ENCODE measurements at regions not wholly inside any gene's neighbourhood (a gene's known extent, or its start where the extent isn't known, plus 50 kb on each side); places are given as distances from the start of the nearest gene placed in this dataset.

DNA sequence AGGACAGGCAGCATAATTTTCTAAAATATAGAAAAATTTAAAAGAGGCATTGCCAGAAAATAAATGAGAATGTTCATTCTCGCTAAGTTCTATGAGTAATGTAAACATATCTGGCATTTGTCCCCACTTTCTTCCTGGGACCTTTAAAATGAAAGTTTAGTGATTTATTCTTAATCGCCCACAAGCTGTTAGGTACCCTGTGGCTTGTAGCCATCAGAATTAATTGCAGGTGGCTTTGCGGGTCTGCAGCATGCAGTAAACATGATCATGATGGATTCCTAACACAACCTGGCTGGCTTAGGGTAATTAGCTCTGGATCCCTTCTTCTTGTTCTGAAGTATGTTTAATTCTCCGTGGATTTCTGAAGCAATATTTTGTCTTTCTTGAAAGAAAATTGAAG, 103.5 kb upstream of the FRMD6 start:
- no peak for DNase-seq (ENCODE audit: low read depth, low spot score)
- no peak overlapping the region for H3K9ac ChIP-seq (ENCODE audit: insufficient read length)
- no peaks in the 10 kb centered on the region for H3K36me3 ChIP-seq (ENCODE audit: insufficient read depth, low read length)
- no peak for TF ChIP-seq POLR2AphosphoS5 (IDR thresholded peaks at IDR 0.05; ENCODE audit: borderline replicate concordance, low read depth, low read length)
- TF ChIP-seq EZH2 (IDR thresholded peaks at IDR 0.05): no peak
- TF ChIP-seq FOXP2 (optimal IDR thresholded peaks at IDR 0.05; ENCODE audit: control extremely low read depth, extremely low read length, insufficient read depth): no peak
- H3K4me3 ChIP-seq: no peak overlapping the region
- H3K27ac ChIP-seq: no peak overlapping the region
- H3K9me3 ChIP-seq (ENCODE audit: low read depth, low read length): no peaks in the 10 kb centered on the region

DNA sequence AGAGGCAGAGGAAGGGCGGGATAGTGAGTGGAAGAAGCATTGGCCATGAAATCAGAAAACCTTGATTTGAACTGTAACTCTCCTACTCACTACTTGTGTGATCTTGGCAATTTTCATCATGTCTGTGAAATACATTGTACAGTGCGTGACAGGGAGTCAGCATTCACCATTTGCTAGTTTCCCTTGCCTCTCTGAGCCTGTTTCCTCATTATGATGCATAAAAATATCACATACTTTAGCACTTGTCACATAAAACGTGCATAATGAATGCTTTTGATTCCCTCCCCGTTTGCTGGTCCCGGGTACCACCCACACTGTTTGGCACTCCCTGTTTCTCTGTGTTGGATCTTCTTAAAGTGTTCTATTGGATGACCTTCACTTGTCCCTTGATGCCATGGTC, 101.1 kb upstream of the FRMD6 start:
- H3K9ac ChIP-seq (ENCODE audit: insufficient read length): no peak overlapping the region
- no peak overlapping the region for H3K27ac ChIP-seq
- H3K9me3 ChIP-seq (ENCODE audit: low read depth, low read length): no peaks in the 10 kb centered on the region
- TF ChIP-seq FOXP2 (optimal IDR thresholded peaks at IDR 0.05; ENCODE audit: control extremely low read depth, extremely low read length, insufficient read depth) (no peak), EZH2 (IDR thresholded peaks at IDR 0.05) (no peak), POLR2AphosphoS5 (IDR thresholded peaks at IDR 0.05; ENCODE audit: borderline replicate concordance, low read depth, low read length) (no peak)
- DNase-seq (ENCODE audit: low read depth, low spot score): no peak
- H3K4me3 ChIP-seq: no peak overlapping the region
- H3K36me3 ChIP-seq (ENCODE audit: insufficient read depth, low read length): no peaks in the 10 kb centered on the region

DNA sequence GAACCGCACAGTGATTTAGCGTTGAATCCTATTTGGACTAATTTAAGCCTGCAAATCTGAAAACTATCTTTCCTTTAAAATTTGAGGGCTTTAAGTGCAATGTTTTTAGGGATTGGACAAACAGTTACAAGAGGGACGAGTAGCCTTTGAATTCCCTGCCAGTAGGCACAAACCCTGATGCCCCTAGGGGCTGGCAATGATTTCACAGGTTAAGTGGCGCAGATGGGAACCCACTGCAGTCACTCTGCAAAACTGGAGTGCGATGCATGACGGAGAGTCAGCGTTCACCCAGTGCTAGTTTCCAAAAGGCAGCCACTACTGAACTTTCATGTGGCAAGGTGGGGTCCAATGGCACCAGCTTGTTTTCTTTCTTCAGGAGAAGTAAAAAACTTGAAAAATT, 99.4 kb upstream of the FRMD6 start:
- Histone ChIP-seq H3K4me3 (no peak overlapping the region), H3K27ac (no peak overlapping the region), H3K36me3 (ENCODE audit: insufficient read depth, low read length) (no peaks in the 10 kb centered on the region), H3K9ac (ENCODE audit: insufficient read length) (no peak overlapping the region), H3K9me3 (ENCODE audit: low read depth, low read length) (no peaks in the 10 kb centered on the region)
- TF ChIP-seq EZH2 (IDR thresholded peaks at IDR 0.05) (no peak), POLR2AphosphoS5 (IDR thresholded peaks at IDR 0.05; ENCODE audit: borderline replicate concordance, low read depth, low read length) (no peak), FOXP2 (optimal IDR thresholded peaks at IDR 0.05; ENCODE audit: control extremely low read depth, extremely low read length, insufficient read depth) (no peak)
- no peak for DNase-seq (ENCODE audit: low read depth, low spot score)

DNA sequence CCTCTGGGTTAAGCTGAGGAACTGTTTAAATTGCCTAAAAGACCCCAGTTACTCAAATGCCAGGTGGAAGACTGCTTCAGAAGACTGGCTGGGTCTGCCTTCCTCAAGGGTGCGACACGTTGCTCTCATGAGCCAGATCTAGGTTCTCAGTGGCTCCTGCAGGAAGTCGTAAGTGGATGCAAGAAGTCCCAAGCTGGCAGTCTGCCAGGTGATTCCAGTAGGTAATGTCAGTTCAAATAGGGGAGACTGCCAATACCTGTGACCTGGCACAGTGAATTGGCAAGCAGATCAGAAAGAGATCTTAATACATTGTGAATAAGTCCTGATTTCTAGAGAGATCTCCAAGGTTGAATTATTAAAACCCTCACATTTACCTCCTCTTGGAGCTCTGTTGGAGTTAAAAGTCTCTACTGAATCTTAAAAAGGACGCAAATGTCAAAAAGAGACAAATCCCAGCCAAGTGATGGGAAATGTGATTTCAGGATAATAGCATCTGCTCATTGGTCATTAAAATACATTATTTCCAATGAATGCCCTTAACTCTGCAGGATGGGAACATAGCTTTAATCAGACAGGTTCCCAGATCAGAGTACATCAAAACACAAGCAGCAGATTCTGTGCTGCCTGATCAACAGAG, 98.8 kb upstream of the FRMD6 start:
- no peak for TF ChIP-seq EZH2 (IDR thresholded peaks at IDR 0.05)
- no peak for TF ChIP-seq POLR2AphosphoS5 (IDR thresholded peaks at IDR 0.05; ENCODE audit: borderline replicate concordance, low read depth, low read length)
- no peak for TF ChIP-seq FOXP2 (optimal IDR thresholded peaks at IDR 0.05; ENCODE audit: control extremely low read depth, extremely low read length, insufficient read depth)
- H3K4me3 ChIP-seq: no peak overlapping the region
- H3K9me3 ChIP-seq (ENCODE audit: low read depth, low read length): no peaks in the 10 kb centered on the region
- no peaks in the 10 kb centered on the region for H3K36me3 ChIP-seq (ENCODE audit: insufficient read depth, low read length)
- no peak overlapping the region for H3K9ac ChIP-seq (ENCODE audit: insufficient read length)
- no peak for DNase-seq (ENCODE audit: low read depth, low spot score)
- H3K27ac ChIP-seq: no peak overlapping the region

DNA sequence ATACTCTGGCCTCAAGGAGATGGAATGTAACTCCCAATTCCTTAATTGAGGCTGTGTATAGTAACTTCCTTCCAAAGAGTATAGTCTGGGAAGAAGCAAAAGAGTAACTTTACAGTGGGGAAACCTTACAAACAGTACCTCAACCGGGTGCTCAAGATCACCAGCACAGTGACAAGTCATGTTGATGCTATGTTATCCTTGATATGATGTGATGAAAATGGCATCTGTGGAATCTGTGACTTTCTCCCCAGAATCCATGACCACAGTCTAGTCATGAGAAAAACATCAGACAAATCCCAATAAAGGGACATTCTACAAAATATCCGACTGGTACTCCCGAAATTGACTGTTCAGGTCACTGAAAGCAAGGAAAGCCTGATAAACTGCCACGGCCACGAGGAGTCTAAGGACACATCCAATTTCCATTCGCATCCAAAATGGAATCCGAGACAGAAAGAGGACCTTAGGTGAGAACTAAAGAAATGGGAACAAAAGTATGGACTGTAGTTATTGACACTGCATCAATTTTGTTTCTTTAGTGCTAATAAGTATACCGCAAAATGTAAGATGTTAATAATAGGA, 97.3 kb upstream of the FRMD6 start:
- Histone ChIP-seq H3K36me3 (ENCODE audit: insufficient read depth, low read length) (no peaks in the 10 kb centered on the region), H3K9me3 (ENCODE audit: low read depth, low read length) (no peaks in the 10 kb centered on the region), H3K9ac (ENCODE audit: insufficient read length) (no peak overlapping the region), H3K4me3 (no peak overlapping the region), H3K27ac (no peak overlapping the region)
- TF ChIP-seq FOXP2 (optimal IDR thresholded peaks at IDR 0.05; ENCODE audit: control extremely low read depth, extremely low read length, insufficient read depth): no peak
- no peak for TF ChIP-seq POLR2AphosphoS5 (IDR thresholded peaks at IDR 0.05; ENCODE audit: borderline replicate concordance, low read depth, low read length)
- TF ChIP-seq EZH2 (IDR thresholded peaks at IDR 0.05): no peak
- DNase-seq (ENCODE audit: low read depth, low spot score): no peak

DNA sequence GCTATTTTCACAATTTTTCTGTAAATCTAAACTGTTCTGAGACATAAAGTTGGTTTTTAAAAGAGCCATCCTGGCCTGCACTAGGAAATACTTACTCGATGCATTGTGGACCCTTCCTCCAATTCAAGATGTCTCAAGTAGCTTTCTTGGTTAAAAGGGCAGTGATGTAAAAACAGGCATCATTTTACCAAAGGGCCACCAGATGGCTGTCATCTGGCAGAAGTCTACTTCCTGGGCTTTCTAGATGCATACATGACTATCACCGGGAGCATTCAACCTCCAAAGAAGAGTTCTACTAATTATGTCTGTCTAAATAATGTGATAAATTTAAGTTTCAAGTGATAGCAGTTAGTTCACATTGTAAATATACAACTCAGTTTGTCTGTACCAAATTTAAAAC, 96.8 kb upstream of the FRMD6 start:
- no peak for TF ChIP-seq EZH2 (IDR thresholded peaks at IDR 0.05)
- no peak for TF ChIP-seq POLR2AphosphoS5 (IDR thresholded peaks at IDR 0.05; ENCODE audit: borderline replicate concordance, low read depth, low read length)
- TF ChIP-seq FOXP2 (optimal IDR thresholded peaks at IDR 0.05; ENCODE audit: control extremely low read depth, extremely low read length, insufficient read depth): no peak
- H3K27ac ChIP-seq: no peak overlapping the region
- no peaks in the 10 kb centered on the region for H3K9me3 ChIP-seq (ENCODE audit: low read depth, low read length)
- H3K9ac ChIP-seq (ENCODE audit: insufficient read length): no peak overlapping the region
- no peaks in the 10 kb centered on the region for H3K36me3 ChIP-seq (ENCODE audit: insufficient read depth, low read length)
- H3K4me3 ChIP-seq: no peak overlapping the region
- DNase-seq (ENCODE audit: low read depth, low spot score): no peak

DNA sequence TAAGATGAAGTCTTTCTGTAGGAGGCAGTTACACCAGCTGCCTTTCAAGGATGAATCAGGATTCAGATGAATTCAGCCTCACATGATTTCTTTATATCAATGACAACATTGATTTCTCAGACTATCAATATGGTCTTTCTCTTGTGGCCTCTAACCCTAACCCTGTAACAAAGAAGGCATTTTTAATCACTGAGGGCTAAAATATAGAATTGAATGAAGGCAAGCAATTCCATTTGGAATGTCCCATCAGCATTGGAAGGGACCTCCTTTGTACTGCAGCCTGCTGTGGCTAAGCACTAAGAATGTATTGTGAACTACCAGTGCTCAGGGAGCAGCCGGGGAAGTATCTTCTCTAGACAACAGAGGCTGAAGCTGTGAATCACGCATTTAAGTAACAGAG, 90.6 kb upstream of the FRMD6 start:
- Histone ChIP-seq H3K27ac (no peak overlapping the region), H3K9ac (ENCODE audit: insufficient read length) (no peak overlapping the region), H3K9me3 (ENCODE audit: low read depth, low read length) (no peaks in the 10 kb centered on the region), H3K4me3 (no peak overlapping the region), H3K36me3 (ENCODE audit: insufficient read depth, low read length) (no peaks in the 10 kb centered on the region)
- DNase-seq (ENCODE audit: low read depth, low spot score): no peak
- TF ChIP-seq FOXP2 (optimal IDR thresholded peaks at IDR 0.05; ENCODE audit: control extremely low read depth, extremely low read length, insufficient read depth): no peak

DNA sequence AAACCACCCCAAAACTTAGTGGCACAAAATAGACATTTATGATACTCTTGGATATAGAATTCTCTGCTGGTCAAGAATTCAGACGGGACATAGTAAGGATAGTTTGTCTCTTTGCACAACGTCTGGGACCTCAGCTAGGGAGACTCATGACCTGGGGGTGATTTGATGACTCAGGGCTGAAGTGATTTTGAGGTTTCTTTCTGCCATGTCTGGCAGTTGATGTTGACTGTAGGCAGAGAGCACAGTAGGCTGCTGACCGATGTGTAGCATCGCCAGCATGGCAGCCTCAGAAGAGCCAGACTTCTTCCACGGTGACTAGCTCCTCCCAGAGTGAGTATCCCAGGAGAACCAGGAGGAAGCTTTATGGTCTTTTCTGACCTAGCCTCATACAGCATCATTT, 88.9 kb upstream of the FRMD6 start:
- TF ChIP-seq POLR2AphosphoS5 (IDR thresholded peaks at IDR 0.05; ENCODE audit: borderline replicate concordance, low read depth, low read length): no peak
- no peak for TF ChIP-seq EZH2 (IDR thresholded peaks at IDR 0.05)
- TF ChIP-seq FOXP2 (optimal IDR thresholded peaks at IDR 0.05; ENCODE audit: control extremely low read depth, extremely low read length, insufficient read depth): no peak
- no peak overlapping the region for H3K9ac ChIP-seq (ENCODE audit: insufficient read length)
- H3K27ac ChIP-seq: no peak overlapping the region
- H3K36me3 ChIP-seq (ENCODE audit: insufficient read depth, low read length): no peaks in the 10 kb centered on the region
- no peak overlapping the region for H3K4me3 ChIP-seq
- no peak for DNase-seq (ENCODE audit: low read depth, low spot score)
- no peaks in the 10 kb centered on the region for H3K9me3 ChIP-seq (ENCODE audit: low read depth, low read length)

DNA sequence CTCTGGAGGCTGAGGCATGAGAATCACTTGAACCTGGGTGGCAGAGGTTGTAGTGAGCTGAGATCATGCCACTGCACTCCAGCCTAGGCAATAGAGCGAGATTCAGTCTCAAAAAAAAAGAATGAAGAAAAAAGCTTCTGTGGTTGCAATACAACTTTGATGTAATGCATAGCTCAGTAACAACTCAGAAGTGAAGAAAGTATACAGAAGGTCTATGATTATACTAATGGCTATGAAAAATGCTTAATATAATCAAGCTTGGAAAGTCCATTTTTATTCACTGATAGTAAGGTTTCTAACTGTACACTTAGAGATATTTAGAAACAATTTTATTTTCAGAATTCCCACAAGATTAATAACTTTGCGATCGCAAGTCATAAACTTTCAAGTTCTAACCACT, 88.2 kb upstream of the FRMD6 start:
- Histone ChIP-seq H3K4me3 (no peak overlapping the region), H3K27ac (no peak overlapping the region), H3K9me3 (ENCODE audit: low read depth, low read length) (no peaks in the 10 kb centered on the region), H3K36me3 (ENCODE audit: insufficient read depth, low read length) (no peaks in the 10 kb centered on the region), H3K9ac (ENCODE audit: insufficient read length) (no peak overlapping the region)
- no peak for TF ChIP-seq EZH2 (IDR thresholded peaks at IDR 0.05)
- DNase-seq (ENCODE audit: low read depth, low spot score): no peak
